ENCODE measurements at regions not wholly inside any gene's neighbourhood (a gene's known extent, or its start where the extent isn't known, plus 50 kb on each side); places are given as distances from the start of the nearest gene placed in this dataset.

DNA sequence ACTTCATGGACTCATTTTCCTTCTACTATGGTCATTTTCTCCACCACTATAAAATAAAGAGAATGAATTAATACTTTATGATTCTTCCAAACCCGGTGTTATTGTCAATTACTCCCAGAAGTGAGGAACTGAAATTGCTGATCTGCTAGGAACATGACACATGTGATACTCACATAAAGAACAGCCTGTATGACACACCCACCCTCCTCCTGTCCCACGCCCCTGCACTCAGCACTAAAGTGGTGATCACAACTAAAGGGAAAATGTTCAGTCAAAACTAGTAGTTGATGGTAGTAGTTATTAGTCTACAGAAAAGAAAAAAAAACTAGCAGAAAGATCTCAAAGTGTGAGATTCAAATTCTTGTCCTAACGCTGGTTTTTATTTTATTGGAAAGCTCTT lies 1508.3 kb downstream of the RAPGEF2 start:
- no peak overlapping the region for H2AFZ ChIP-seq (ENCODE audit: low read length)
- H3K4me1 ChIP-seq (ENCODE audit: insufficient read depth, low read length), result no peaks in the 10 kb centered on the region
- TF ChIP-seq, protein P1, sequence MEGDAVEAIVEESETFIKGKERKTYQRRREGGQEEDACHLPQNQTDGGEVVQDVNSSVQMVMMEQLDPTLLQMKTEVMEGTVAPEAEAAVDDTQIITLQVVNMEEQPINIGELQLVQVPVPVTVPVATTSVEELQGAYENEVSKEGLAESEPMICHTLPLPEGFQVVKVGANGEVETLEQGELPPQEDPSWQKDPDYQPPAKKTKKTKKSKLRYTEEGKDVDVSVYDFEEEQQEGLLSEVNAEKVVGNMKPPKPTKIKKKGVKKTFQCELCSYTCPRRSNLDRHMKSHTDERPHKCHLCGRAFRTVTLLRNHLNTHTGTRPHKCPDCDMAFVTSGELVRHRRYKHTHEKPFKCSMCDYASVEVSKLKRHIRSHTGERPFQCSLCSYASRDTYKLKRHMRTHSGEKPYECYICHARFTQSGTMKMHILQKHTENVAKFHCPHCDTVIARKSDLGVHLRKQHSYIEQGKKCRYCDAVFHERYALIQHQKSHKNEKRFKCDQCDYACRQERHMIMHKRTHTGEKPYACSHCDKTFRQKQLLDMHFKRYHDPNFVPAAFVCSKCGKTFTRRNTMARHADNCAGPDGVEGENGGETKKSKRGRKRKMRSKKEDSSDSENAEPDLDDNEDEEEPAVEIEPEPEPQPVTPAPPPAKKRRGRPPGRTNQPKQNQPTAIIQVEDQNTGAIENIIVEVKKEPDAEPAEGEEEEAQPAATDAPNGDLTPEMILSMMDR (IDR thresholded peaks at IDR 0.05; ENCODE audit: extremely low read depth, low read depth, low read length), result no peak
- H3K4me3 ChIP-seq (ENCODE audit: insufficient read depth, low read length), result no peak overlapping the region
- DNase-seq (ENCODE audit: insufficient read length, low spot score, missing footprints), result no peak
- no peaks in the 10 kb centered on the region for H4K20me1 ChIP-seq (ENCODE audit: insufficient read depth, low read length)
- no peaks in the 10 kb centered on the region for H3K9me3 ChIP-seq (ENCODE audit: low read depth, low read length)
- no peaks in the 10 kb centered on the region for H3K79me2 ChIP-seq (ENCODE audit: insufficient read depth, low read length)
- no peaks in the 10 kb centered on the region for H3K36me3 ChIP-seq (ENCODE audit: insufficient read depth, low read length)
- H3K27ac ChIP-seq (ENCODE audit: low read depth, low read length), result no peak overlapping the region
- no peaks in the 10 kb centered on the region for H3K27me3 ChIP-seq (ENCODE audit: insufficient read depth, low read length)
- H3K4me2 ChIP-seq (ENCODE audit: insufficient read depth, low read length), result no peak overlapping the region

DNA sequence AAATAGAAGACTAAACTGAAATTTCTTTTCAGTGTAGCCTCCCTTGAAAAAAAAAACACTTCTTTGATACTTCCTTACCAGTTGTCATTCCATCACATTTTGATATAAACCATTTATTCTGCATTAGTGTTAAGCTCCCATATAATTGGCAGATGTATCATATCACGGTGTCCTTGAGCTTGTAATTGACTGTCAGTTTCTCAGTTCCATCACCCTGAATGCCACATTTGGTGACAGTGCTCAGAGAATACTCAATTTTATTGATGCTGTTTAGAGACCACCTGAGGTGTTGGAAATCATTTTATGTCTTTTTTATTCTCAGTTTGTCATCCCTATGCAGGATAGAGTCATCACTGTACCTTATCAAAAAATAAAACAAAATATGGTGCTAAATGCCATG lies 1528.2 kb downstream of the RAPGEF2 start:
- no peaks in the 10 kb centered on the region for H3K36me3 ChIP-seq (ENCODE audit: insufficient read depth, low read length)
- TF ChIP-seq, protein P1 (IDR thresholded peaks at IDR 0.05; ENCODE audit: extremely low read depth, low read depth, low read length), result no peak

DNA sequence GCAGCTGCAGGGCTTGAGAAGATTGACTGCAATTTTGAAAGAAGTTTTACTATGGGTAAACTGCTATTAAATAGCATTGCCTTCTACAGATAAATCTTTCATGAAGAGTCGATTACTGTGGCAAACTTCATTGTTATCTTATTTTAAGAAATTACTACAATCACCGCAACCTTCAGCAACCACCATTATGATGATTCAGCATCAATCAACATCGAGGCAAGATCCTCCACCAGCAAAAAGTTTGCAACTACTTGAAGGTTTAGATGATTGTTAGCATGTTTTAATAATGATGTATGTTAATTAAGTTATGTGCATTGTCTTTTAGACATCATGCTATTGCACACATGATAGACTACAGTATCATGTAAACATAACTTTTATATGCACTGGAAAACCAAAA lies 1511.0 kb downstream of the FSTL5 start:
- H3K4me1 ChIP-seq (ENCODE audit: insufficient read depth, low read length), result no peaks in the 10 kb centered on the region
- H3K79me2 ChIP-seq (ENCODE audit: insufficient read depth, low read length), result no peaks in the 10 kb centered on the region
- H3K9me3 ChIP-seq (ENCODE audit: low read depth, low read length), result no peaks in the 10 kb centered on the region
- H3K4me2 ChIP-seq (ENCODE audit: insufficient read depth, low read length), result no peak overlapping the region
- no peaks in the 10 kb centered on the region for H4K20me1 ChIP-seq (ENCODE audit: insufficient read depth, low read length)
- H2AFZ ChIP-seq (ENCODE audit: low read length), result no peak overlapping the region
- TF ChIP-seq, protein P1 (IDR thresholded peaks at IDR 0.05; ENCODE audit: extremely low read depth, low read depth, low read length), result no peak
- no peak for DNase-seq (ENCODE audit: insufficient read length, low spot score, missing footprints)
- no peaks in the 10 kb centered on the region for H3K36me3 ChIP-seq (ENCODE audit: insufficient read depth, low read length)
- H3K4me3 ChIP-seq (ENCODE audit: insufficient read depth, low read length), result no peak overlapping the region
- no peaks in the 10 kb centered on the region for H3K27me3 ChIP-seq (ENCODE audit: insufficient read depth, low read length)
- H3K27ac ChIP-seq (ENCODE audit: low read depth, low read length), result no peak overlapping the region

More for the DNA sequence above, 1528.2 kb downstream of the RAPGEF2 start:
- no peak overlapping the region for H3K4me2 ChIP-seq (ENCODE audit: insufficient read depth, low read length)
- no peaks in the 10 kb centered on the region for H3K27me3 ChIP-seq (ENCODE audit: insufficient read depth, low read length)
- DNase-seq (ENCODE audit: insufficient read length, low spot score, missing footprints), result no peak
- H3K27ac ChIP-seq (ENCODE audit: low read depth, low read length), result no peak overlapping the region
- no peak overlapping the region for H3K4me3 ChIP-seq (ENCODE audit: insufficient read depth, low read length)
- H2AFZ ChIP-seq (ENCODE audit: low read length), result no peak overlapping the region
- H3K79me2 ChIP-seq (ENCODE audit: insufficient read depth, low read length), result no peaks in the 10 kb centered on the region
- H4K20me1 ChIP-seq (ENCODE audit: insufficient read depth, low read length), result no peaks in the 10 kb centered on the region
- no peaks in the 10 kb centered on the region for H3K9me3 ChIP-seq (ENCODE audit: low read depth, low read length)
- H3K4me1 ChIP-seq (ENCODE audit: insufficient read depth, low read length), result no peaks in the 10 kb centered on the region

DNA sequence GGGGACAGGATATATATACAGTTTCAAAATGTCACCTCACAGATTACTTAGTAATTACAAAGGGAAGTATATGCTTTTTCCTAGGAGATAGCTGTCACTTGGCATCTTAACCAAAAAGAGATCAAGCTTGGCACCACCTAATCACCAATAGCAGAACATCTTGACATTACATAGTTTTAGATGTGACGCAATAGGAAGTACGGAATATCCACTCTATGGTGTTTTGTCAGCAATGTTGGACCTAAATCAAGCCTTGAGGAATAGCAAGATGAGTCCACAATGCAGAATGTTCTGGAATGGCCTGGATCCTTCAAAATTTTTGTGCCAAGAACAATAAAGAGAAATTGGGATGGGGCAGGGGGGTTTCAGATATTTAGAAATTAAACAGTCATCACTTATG lies 1488.2 kb downstream of the FSTL5 start:
- H3K4me2 ChIP-seq (ENCODE audit: insufficient read depth, low read length), result no peak overlapping the region
- H3K27ac ChIP-seq (ENCODE audit: low read depth, low read length), result no peak overlapping the region
- TF ChIP-seq, protein P1 (IDR thresholded peaks at IDR 0.05; ENCODE audit: extremely low read depth, low read depth, low read length), result no peak
- H3K9me3 ChIP-seq (ENCODE audit: low read depth, low read length), result no peaks in the 10 kb centered on the region
- no peaks in the 10 kb centered on the region for H3K27me3 ChIP-seq (ENCODE audit: insufficient read depth, low read length)
- no peak overlapping the region for H2AFZ ChIP-seq (ENCODE audit: low read length)
- H3K4me1 ChIP-seq (ENCODE audit: insufficient read depth, low read length), result no peaks in the 10 kb centered on the region
- H4K20me1 ChIP-seq (ENCODE audit: insufficient read depth, low read length), result no peaks in the 10 kb centered on the region
- H3K36me3 ChIP-seq (ENCODE audit: insufficient read depth, low read length), result no peaks in the 10 kb centered on the region
- H3K4me3 ChIP-seq (ENCODE audit: insufficient read depth, low read length), result no peak overlapping the region
- H3K79me2 ChIP-seq (ENCODE audit: insufficient read depth, low read length), result no peaks in the 10 kb centered on the region
- no peak for DNase-seq (ENCODE audit: insufficient read length, low spot score, missing footprints)
